Pancreas (tissue), 10 donors: ENCODE measurements at regions not wholly inside any gene's neighbourhood (a gene's known extent, or its start where the extent isn't known, plus 50 kb on each side); places are given as distances from the start of the nearest gene placed in this dataset.

Experiments used
- ATAC-seq, 4 donors: fragments of 200-7000 bp; cut with Tn5 transposase; one replicate each; pipeline versions ENCODE4 v1.8.0 to v1.9.1; 2020; ENCODE audit warnings: mild to moderate bottlenecking in 4 of 4, moderate library complexity in 4 of 4
- DNase-seq, 6 donors: peaks; one replicate each; pipeline ENCODE4 v3.0.0-alpha.2; 2020
- FAIRE-seq: peaks from 2 replicates; lab custom pipeline; 2012; peaks lifted over from hg19 to GRCh38; lab: Jason Lieb, UNC
- H3K27ac ChIP-seq, 4 donors: fragments of 200-600 bp; sonication (generic); 1 replicate in 3 of 4; 2 replicates in 1 of 4; pipeline versions ENCODE4 v1.5.0 to v1.8.0; 2020
- H3K27me3 ChIP-seq, 4 donors: fragments of 200-600 bp; one replicate each; pipeline ENCODE4 v1.8.0; 2021
- H3K36me3 ChIP-seq, 3 donors: fragments of 200-600 bp; sonication (generic) in 1 of 3; one replicate each; pipeline versions ENCODE4 v1.5.0 to v1.8.0; 2020 to 2021
- H3K4me1 ChIP-seq, 3 donors: fragments of 200-600 bp; one replicate each; pipeline ENCODE4 v1.8.0; 2021
- H3K4me3 ChIP-seq, 4 donors: fragments of 200-600 bp; sonication (generic) in 2 of 4; one replicate each; pipeline versions ENCODE4 v1.5.0 to v1.8.0; 2020 to 2021
- H3K9me3 ChIP-seq, 4 donors: fragments of 200-600 bp; one replicate each; pipeline ENCODE4 v1.8.0; 2021
- CTCF ChIP-seq, 4 donors: fragments of 200-600 bp; sonication (generic) in 3 of 4; IDR thresholded peaks; one replicate each; pipeline versions ENCODE4 v1.5.0 to v1.8.0; 2021; ENCODE audit warnings: antibody characterized with exemption in 4 of 4
- WGBS, 2 donors: extraction: QIAGEN DNeasy Blood & Tissue Kit; methylation state at CpG; one replicate each; pipeline ENCODE4 v1.1.7; 2013; 5-methylcytosine and 5-hydroxymethylcytosine counted together
- intact Hi-C, 3 donors: fragments of 100-400 bp; cut with DNase I; formaldehyde crosslinking; loops; one replicate each; pipeline versions ENCODE4 v1.11.1 to v1.14.2; 2022
- donor health status: healthy with polysubstance abuse.
- donor health status: DM: no; HTN: no; CAD: no; lungs with moderate emphysema.
- donor health status: DM: no; HTN: no; CAD: no.
- donor health status: control.
- donor health status: control.
- donor health status: Bipolar disorder and iron deficiency.
- donor health status: DM: yes; HTN: yes; CAD: no.
- donor health status: DM: no; HTN: no; CAD: no.
- donor health status: DM: no; HTN: no; CAD: no.
- donor health status: DM: yes; HTN: yes; CAD: no.

GRCh38 chr18:27899893-27900292 lies 277.0 kb downstream of the CDH2 start:
- Histone ChIP-seq H3K27me3 (no peaks in the 10 kb centered on the region), H3K27ac (no peak overlapping the region), H3K9me3 (no peaks in the 10 kb centered on the region), H3K4me3 (no peak overlapping the region), H3K36me3 (no peaks in the 10 kb centered on the region), H3K4me1 (no peaks in the 10 kb centered on the region)
- FAIRE-seq (no peak), DNase-seq (no peak), ATAC-seq (no peak)
- 25 to 28% methylated on average over 2 of the region's 2 CpGs for whole genome bisulfite sequencing, 2 donors
- TF ChIP-seq CTCF (IDR thresholded peaks at IDR 0.05): no peak
- intact Hi-C loops: no loop called here

GRCh38 chr18:27894746-27895145 lies 282.2 kb downstream of the CDH2 start:
- DNase-seq (no peak), ATAC-seq (no peak), FAIRE-seq (no peak)
- WGBS, 2 donors: 46 to 63% methylated on average over 3 of the region's 3 CpGs
- intact Hi-C loops: no loop called here
- Histone ChIP-seq H3K27me3 (no peaks in the 10 kb centered on the region), H3K9me3 (no peaks in the 10 kb centered on the region), H3K27ac (no peak overlapping the region), H3K4me1 (no peaks in the 10 kb centered on the region), H3K36me3 (no peaks in the 10 kb centered on the region), H3K4me3 (no peak overlapping the region)
- no peak for TF ChIP-seq CTCF (IDR thresholded peaks at IDR 0.05)

- H3K27me3 ChIP-seq: no peaks in the 10 kb centered on the region
- DNase-seq (no peak), ATAC-seq (no peak), FAIRE-seq (no peak)
- no peak overlapping the region for H3K4me3 ChIP-seq
- no peak for TF ChIP-seq CTCF (IDR thresholded peaks at IDR 0.05)
- H3K4me1 ChIP-seq: no peaks in the 10 kb centered on the region
- no peaks in the 10 kb centered on the region for H3K36me3 ChIP-seq
- intact Hi-C loops: no loop called here
- no peak overlapping the region for H3K27ac ChIP-seq
- H3K9me3 ChIP-seq: no peaks in the 10 kb centered on the region
- 59 to 75% methylated on average over 2 of the region's 2 CpGs for WGBS, 2 donors
Observed at GRCh38 chr18:27887711-27888495, 289.0 kb downstream of the CDH2 start.

GRCh38 chr18:27887287-27887686 lies 289.6 kb downstream of the CDH2 start:
- Histone ChIP-seq H3K27me3 (no peaks in the 10 kb centered on the region), H3K27ac (no peak overlapping the region), H3K4me3 (no peak overlapping the region), H3K9me3 (no peaks in the 10 kb centered on the region), H3K4me1 (no peaks in the 10 kb centered on the region), H3K36me3 (no peaks in the 10 kb centered on the region)
- TF ChIP-seq CTCF (IDR thresholded peaks at IDR 0.05): no peak
- intact Hi-C loops: no loop called here
- 65 to 78% methylated on average over 1 of the region's 1 CpG for WGBS, 2 donors
- ATAC-seq: no peak
- DNase-seq: no peak
- FAIRE-seq: no peak

- TF ChIP-seq CTCF (IDR thresholded peaks at IDR 0.05): no peak
- FAIRE-seq (no peak), DNase-seq (no peak), ATAC-seq (no peak)
- Histone ChIP-seq H3K9me3 (no peaks in the 10 kb centered on the region), H3K27ac (no peak overlapping the region), H3K4me1 (no peaks in the 10 kb centered on the region), H3K36me3 (no peaks in the 10 kb centered on the region), H3K4me3 (no peak overlapping the region), H3K27me3 (no peaks in the 10 kb centered on the region)
- WGBS, 2 donors: 65 to 68% methylated on average over 1 of the region's 1 CpG
- intact Hi-C loops: no loop called here
Observed at GRCh38 chr18:27879540-27879939, 297.4 kb downstream of the CDH2 start.
